ENCODE measurements at regions not wholly inside any gene's neighbourhood (a gene's known extent, or its start where the extent isn't known, plus 50 kb on each side); places are given as distances from the start of the nearest gene placed in this dataset.

DNA sequence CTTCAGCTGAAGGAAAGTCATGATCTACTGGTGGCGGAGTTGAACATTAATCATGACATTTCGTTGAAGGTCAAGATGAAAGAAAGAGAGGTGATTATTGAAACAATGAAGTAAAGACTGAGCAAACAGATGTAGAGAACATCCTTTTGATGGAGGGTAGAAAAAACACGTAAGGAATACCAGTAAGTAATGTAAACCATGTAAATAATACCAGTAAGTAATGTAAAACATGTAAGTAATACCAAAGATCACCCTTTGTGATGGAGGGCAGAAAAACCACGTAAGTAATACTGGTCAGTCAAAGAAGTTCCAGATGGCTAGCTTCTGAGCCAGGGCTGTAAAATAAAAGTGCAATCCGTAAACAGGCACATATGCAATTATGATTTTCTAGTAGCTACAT, 1387.7 kb downstream of the SUCLG1 start:
- TF ChIP-seq YY1 (IDR thresholded peaks at IDR 0.05; ENCODE audit: insufficient read depth, insufficient read length) (no peak), SUZ12 (IDR thresholded peaks at IDR 0.05; ENCODE audit: extremely low read depth, insufficient read depth, insufficient read length) (no peak), ZNF274 (IDR thresholded peaks at IDR 0.05; ENCODE audit: low read depth, low read length) (no peak)
- no peak overlapping the region for H3K9ac ChIP-seq (ENCODE audit: insufficient read length, low read depth)
- no peaks in the 10 kb centered on the region for H3K9me3 ChIP-seq (ENCODE audit: insufficient read depth, low read length)
- no peak for DNase-seq (ENCODE audit: low read depth, low spot score)
- no peaks in the 10 kb centered on the region for H3K4me1 ChIP-seq (ENCODE audit: insufficient read depth, insufficient read length)
- no peaks in the 10 kb centered on the region for H3K27me3 ChIP-seq (ENCODE audit: insufficient read depth, insufficient read length)
- no peaks in the 10 kb centered on the region for H3K36me3 ChIP-seq (ENCODE audit: insufficient read depth, insufficient read length, low read length)
- no peak overlapping the region for H3K4me3 ChIP-seq (ENCODE audit: insufficient read length, low read depth)

DNA sequence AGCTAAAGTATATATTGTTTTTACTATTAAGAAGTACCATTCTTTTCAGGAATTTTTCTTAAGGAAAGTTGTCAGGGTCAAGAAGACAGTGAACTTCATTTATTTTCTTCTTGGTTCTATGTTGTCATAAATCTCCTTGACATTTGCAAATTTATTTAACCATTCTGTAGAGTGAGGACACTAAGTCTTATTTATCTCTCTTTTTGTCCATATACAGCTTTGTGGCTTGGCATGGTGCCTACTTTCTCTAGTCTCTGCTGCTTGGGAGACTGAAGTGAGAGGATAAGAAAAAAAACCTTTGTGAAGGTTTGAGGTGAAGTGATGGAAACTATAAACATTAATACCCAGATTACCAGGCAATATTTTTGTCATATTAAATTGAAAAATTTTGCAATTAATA, 1389.4 kb downstream of the SUCLG1 start:
- DNase-seq (ENCODE audit: low read depth, low spot score), result no peak
- no peaks in the 10 kb centered on the region for H3K27me3 ChIP-seq (ENCODE audit: insufficient read depth, insufficient read length)
- no peaks in the 10 kb centered on the region for H3K4me1 ChIP-seq (ENCODE audit: insufficient read depth, insufficient read length)
- no peak overlapping the region for H3K4me3 ChIP-seq (ENCODE audit: insufficient read length, low read depth)
- TF ChIP-seq YY1 (IDR thresholded peaks at IDR 0.05; ENCODE audit: insufficient read depth, insufficient read length), result no peak
- no peak for TF ChIP-seq SUZ12 (IDR thresholded peaks at IDR 0.05; ENCODE audit: extremely low read depth, insufficient read depth, insufficient read length)
- TF ChIP-seq ZNF274 (IDR thresholded peaks at IDR 0.05; ENCODE audit: low read depth, low read length), result no peak
- H3K9me3 ChIP-seq (ENCODE audit: insufficient read depth, low read length), result no peaks in the 10 kb centered on the region
- H3K36me3 ChIP-seq (ENCODE audit: insufficient read depth, insufficient read length, low read length), result no peaks in the 10 kb centered on the region
- H3K9ac ChIP-seq (ENCODE audit: insufficient read length, low read depth), result no peak overlapping the region

DNA sequence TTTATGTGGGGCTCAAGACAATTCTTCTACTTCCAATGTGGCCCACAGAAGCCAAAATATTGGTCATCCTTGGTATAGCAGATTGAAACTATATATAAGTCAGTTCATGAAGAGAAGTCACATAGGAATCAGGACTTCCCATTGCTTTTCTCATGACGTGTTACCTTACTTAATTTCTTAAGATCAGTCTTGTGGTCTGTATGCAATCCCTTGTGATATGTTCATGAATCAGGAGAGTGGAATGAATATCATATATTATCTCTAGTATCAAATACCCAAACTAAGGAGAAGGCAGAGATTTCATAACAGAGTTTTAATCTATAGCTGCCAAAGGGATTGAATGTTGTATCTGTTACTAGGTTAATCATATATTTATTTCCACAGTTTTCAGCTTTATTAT, 1390.4 kb downstream of the SUCLG1 start:
- Histone ChIP-seq H3K9ac (ENCODE audit: insufficient read length, low read depth) (no peak overlapping the region), H3K4me3 (ENCODE audit: insufficient read length, low read depth) (no peak overlapping the region), H3K9me3 (ENCODE audit: insufficient read depth, low read length) (no peaks in the 10 kb centered on the region), H3K4me1 (ENCODE audit: insufficient read depth, insufficient read length) (no peaks in the 10 kb centered on the region), H3K36me3 (ENCODE audit: insufficient read depth, insufficient read length, low read length) (no peaks in the 10 kb centered on the region), H3K27me3 (ENCODE audit: insufficient read depth, insufficient read length) (no peaks in the 10 kb centered on the region)
- DNase-seq (ENCODE audit: low read depth, low spot score), result no peak
- TF ChIP-seq YY1 (IDR thresholded peaks at IDR 0.05; ENCODE audit: insufficient read depth, insufficient read length) (no peak), ZNF274 (IDR thresholded peaks at IDR 0.05; ENCODE audit: low read depth, low read length) (no peak), SUZ12 (IDR thresholded peaks at IDR 0.05; ENCODE audit: extremely low read depth, insufficient read depth, insufficient read length) (no peak)

GRCh38 chr2:83067947-83068346, 1391.1 kb downstream of the SUCLG1 start:
- no peak for DNase-seq (ENCODE audit: low read depth, low spot score)
- H3K36me3 ChIP-seq (ENCODE audit: insufficient read depth, insufficient read length, low read length), result no peaks in the 10 kb centered on the region
- no peak overlapping the region for H3K4me3 ChIP-seq (ENCODE audit: insufficient read length, low read depth)
- no peak overlapping the region for H3K9ac ChIP-seq (ENCODE audit: insufficient read length, low read depth)
- H3K27me3 ChIP-seq (ENCODE audit: insufficient read depth, insufficient read length), result no peaks in the 10 kb centered on the region
- H3K9me3 ChIP-seq (ENCODE audit: insufficient read depth, low read length), result no peaks in the 10 kb centered on the region
- no peaks in the 10 kb centered on the region for H3K4me1 ChIP-seq (ENCODE audit: insufficient read depth, insufficient read length)
- TF ChIP-seq YY1 (IDR thresholded peaks at IDR 0.05; ENCODE audit: insufficient read depth, insufficient read length) (no peak), SUZ12 (IDR thresholded peaks at IDR 0.05; ENCODE audit: extremely low read depth, insufficient read depth, insufficient read length) (no peak), ZNF274 (IDR thresholded peaks at IDR 0.05; ENCODE audit: low read depth, low read length) (no peak)

- Histone ChIP-seq H3K4me1 (ENCODE audit: insufficient read depth, insufficient read length) (no peaks in the 10 kb centered on the region), H3K9ac (ENCODE audit: insufficient read length, low read depth) (no peak overlapping the region), H3K36me3 (ENCODE audit: insufficient read depth, insufficient read length, low read length) (no peaks in the 10 kb centered on the region), H3K9me3 (ENCODE audit: insufficient read depth, low read length) (0 out of 2 replicates have a peak, but pooled peaks cover 1% of the 10 kb centered on the region), H3K4me3 (ENCODE audit: insufficient read length, low read depth) (no peak overlapping the region), H3K27me3 (ENCODE audit: insufficient read depth, insufficient read length) (no peaks in the 10 kb centered on the region)
- no peak for DNase-seq (ENCODE audit: low read depth, low spot score)
- no peak for TF ChIP-seq SUZ12 (IDR thresholded peaks at IDR 0.05; ENCODE audit: extremely low read depth, insufficient read depth, insufficient read length)
- TF ChIP-seq ZNF274 (IDR thresholded peaks at IDR 0.05; ENCODE audit: low read depth, low read length), result no peak
Observed at GRCh38 chr2:83063933-83064332, 1395.1 kb downstream of the SUCLG1 start.

DNA sequence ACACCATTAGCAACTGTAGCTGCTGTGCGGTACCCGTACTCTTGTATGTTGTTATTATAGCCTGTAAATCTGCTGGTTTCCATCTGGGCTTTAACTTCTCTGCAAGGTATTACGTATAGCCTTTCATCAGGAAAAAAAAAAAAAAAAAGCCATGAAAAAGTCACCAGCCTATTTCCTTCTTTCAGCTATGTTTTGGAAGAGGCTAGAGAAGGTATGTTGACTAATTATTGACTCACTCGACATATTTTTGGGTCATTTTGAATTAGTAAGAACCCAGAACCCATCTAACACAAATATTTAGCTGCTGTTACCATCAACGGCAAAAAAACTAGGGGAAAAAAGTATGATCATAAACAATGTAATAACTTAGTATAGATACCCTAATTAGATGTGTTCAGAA, 1395.6 kb downstream of the SUCLG1 start:
- Histone ChIP-seq H3K36me3 (ENCODE audit: insufficient read depth, insufficient read length, low read length) (no peaks in the 10 kb centered on the region), H3K4me1 (ENCODE audit: insufficient read depth, insufficient read length) (no peaks in the 10 kb centered on the region), H3K9me3 (ENCODE audit: insufficient read depth, low read length) (0 out of 2 replicates have a peak, but pooled peaks cover 5% of the 10 kb centered on the region), H3K27me3 (ENCODE audit: insufficient read depth, insufficient read length) (no peaks in the 10 kb centered on the region), H3K9ac (ENCODE audit: insufficient read length, low read depth) (no peak overlapping the region), H3K4me3 (ENCODE audit: insufficient read length, low read depth) (no peak overlapping the region)
- TF ChIP-seq ZNF274 (IDR thresholded peaks at IDR 0.05; ENCODE audit: low read depth, low read length), result no peak
- no peak for TF ChIP-seq YY1 (IDR thresholded peaks at IDR 0.05; ENCODE audit: insufficient read depth, insufficient read length)
- TF ChIP-seq SUZ12 (IDR thresholded peaks at IDR 0.05; ENCODE audit: extremely low read depth, insufficient read depth, insufficient read length), result no peak
- no peak for DNase-seq (ENCODE audit: low read depth, low spot score)

DNA sequence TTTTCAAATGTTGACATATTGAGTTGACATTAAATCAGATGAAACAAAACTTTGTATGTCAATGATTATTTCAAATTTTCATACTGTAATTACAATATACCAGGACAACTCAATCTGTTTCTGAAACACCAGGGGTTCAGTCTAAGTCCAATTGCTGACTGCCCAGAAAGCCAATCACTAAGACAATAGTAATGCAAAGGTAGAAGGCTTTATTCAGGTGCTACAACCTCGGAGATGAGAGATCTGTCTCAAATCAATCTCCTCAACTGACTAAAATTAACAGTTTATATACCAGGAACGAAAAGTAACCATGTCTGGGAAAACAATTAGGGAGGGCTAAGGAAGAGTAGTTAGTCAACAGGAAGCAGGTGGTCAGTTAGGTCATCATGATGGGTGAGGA, 1400.4 kb downstream of the SUCLG1 start:
- H3K9me3 ChIP-seq (ENCODE audit: insufficient read depth, low read length), result peaks cover 11% of the 10 kb centered on the region; the same call in 1 of the 2 replicates
- H3K4me1 ChIP-seq (ENCODE audit: insufficient read depth, insufficient read length), result no peaks in the 10 kb centered on the region
- no peaks in the 10 kb centered on the region for H3K27me3 ChIP-seq (ENCODE audit: insufficient read depth, insufficient read length)
- H3K36me3 ChIP-seq (ENCODE audit: insufficient read depth, insufficient read length, low read length), result no peaks in the 10 kb centered on the region
- H3K9ac ChIP-seq (ENCODE audit: insufficient read length, low read depth), result no peak overlapping the region
- no peak overlapping the region for H3K4me3 ChIP-seq (ENCODE audit: insufficient read length, low read depth)
- DNase-seq (ENCODE audit: low read depth, low spot score), result no peak
- TF ChIP-seq SUZ12 (IDR thresholded peaks at IDR 0.05; ENCODE audit: extremely low read depth, insufficient read depth, insufficient read length), result no peak

Data from NT2/D1 (cell line).